ENCODE measurements at regions not wholly inside any gene's neighbourhood (a gene's known extent, or its start where the extent isn't known, plus 50 kb on each side); places are given as distances from the start of the nearest gene placed in this dataset.

DNA sequence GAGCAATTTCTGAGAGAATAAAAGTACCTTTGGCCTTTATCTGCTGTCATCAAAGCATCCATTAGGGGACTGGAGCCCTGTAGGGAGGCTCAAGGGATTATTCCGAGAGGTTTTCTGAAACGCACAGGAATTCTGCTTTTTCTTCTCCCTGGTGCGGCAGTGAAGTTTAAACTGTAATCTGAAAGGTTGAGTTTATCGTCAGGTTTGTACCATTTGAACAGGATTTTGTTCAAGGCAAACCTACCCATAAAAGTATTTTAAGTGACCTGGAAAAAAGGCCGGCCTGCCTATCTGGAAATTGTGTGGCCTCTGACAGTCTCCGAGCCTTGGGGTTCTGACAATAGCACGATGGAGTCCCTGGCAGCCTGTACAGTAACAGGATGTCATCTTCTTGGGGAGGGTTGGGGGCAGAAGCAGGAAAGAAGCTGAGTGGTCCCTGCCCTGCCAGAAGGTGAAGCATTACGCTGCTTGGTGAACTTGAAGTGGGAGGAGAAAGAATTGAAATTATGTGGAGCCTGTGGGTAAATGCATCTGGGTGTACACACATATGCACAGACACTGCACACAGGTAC lies 272.0 kb downstream of the CYRIA start:
- no peak for DNase-seq
- Histone ChIP-seq H2AFZ (ENCODE audit: low read depth) (no peak overlapping the region), H4K20me1 (ENCODE audit: insufficient read depth) (no peaks in the 10 kb centered on the region), H3K9ac (no peak overlapping the region), H3K4me3 (ENCODE audit: low read depth in 2 of 2, low read length in 1 of 2) (no peak overlapping the region), H3K4me2 (no peak overlapping the region), H3K4me1 (ENCODE audit: control insufficient read depth in 1 of 2, insufficient read depth in 2 of 2, low read depth in 1 of 2, low read length in 1 of 2) (peaks cover 0 to 26% of the 10 kb centered on the region in 2 experiments; a peak in 2 of 4 replicates), H3K36me3 (replicated peaks in 1 of 2; ENCODE audit: control insufficient read depth in 1 of 2, insufficient read depth in 2 of 2, low read length in 1 of 2) (no peaks in the 10 kb centered on the region), H3K79me2 (ENCODE audit: insufficient read depth) (no peaks in the 10 kb centered on the region), H3K27me3 (ENCODE audit: insufficient read depth) (no peaks in the 10 kb centered on the region), H3K9me3 (no peaks in the 10 kb centered on the region), H3K9me2 (no peaks in the 10 kb centered on the region), H3F3A (replicated peaks; ENCODE audit: insufficient read depth) (no peaks in the 10 kb centered on the region), H3K27ac (ENCODE audit: low read depth in 2 of 2, low read length in 1 of 2) (peak overlapping the region in 1 of 2 experiments; percentile 73; a peak in 2 of 4 replicates)
- ChIA-PET CTCF (interaction anchor here (0.8 to 1.3 kb wide), 4 partner anchors 13 to 453 kb away, joined by 3 to 4 read pairs (median 4); partner anchors contain the start of gene MYCN), POLR2A (no interaction called here)
- TF ChIP-seq, protein P1, sequence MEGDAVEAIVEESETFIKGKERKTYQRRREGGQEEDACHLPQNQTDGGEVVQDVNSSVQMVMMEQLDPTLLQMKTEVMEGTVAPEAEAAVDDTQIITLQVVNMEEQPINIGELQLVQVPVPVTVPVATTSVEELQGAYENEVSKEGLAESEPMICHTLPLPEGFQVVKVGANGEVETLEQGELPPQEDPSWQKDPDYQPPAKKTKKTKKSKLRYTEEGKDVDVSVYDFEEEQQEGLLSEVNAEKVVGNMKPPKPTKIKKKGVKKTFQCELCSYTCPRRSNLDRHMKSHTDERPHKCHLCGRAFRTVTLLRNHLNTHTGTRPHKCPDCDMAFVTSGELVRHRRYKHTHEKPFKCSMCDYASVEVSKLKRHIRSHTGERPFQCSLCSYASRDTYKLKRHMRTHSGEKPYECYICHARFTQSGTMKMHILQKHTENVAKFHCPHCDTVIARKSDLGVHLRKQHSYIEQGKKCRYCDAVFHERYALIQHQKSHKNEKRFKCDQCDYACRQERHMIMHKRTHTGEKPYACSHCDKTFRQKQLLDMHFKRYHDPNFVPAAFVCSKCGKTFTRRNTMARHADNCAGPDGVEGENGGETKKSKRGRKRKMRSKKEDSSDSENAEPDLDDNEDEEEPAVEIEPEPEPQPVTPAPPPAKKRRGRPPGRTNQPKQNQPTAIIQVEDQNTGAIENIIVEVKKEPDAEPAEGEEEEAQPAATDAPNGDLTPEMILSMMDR (IDR thresholded peaks at IDR 0.05), result no peak
- TF ChIP-seq MXI1 (IDR thresholded peaks at IDR 0.05; ENCODE audit: low read depth, low read length), result no peak
- TF ChIP-seq, protein P2, sequence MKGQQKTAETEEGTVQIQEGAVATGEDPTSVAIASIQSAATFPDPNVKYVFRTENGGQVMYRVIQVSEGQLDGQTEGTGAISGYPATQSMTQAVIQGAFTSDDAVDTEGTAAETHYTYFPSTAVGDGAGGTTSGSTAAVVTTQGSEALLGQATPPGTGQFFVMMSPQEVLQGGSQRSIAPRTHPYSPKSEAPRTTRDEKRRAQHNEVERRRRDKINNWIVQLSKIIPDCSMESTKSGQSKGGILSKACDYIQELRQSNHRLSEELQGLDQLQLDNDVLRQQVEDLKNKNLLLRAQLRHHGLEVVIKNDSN (IDR thresholded peaks at IDR 0.05; ENCODE audit: borderline replicate concordance, low read depth), result no peak
- TF ChIP-seq NFIC (IDR thresholded peaks at IDR 0.05; ENCODE audit: borderline replicate concordance), result no peak
- no peak for TF ChIP-seq GABPA (IDR thresholded peaks at IDR 0.05; ENCODE audit: low read depth)
- TF ChIP-seq ELF1 (IDR thresholded peaks at IDR 0.05), result no peak
- TF ChIP-seq SMC3 (IDR thresholded peaks at IDR 0.05; ENCODE audit: low read depth, low read length), result no peak
- TF ChIP-seq JUND (IDR thresholded peaks at IDR 0.05), result no peak
- no peak for TF ChIP-seq EP300 (IDR thresholded peaks at IDR 0.05; ENCODE audit: borderline replicate concordance in 1 of 2, low read depth in 1 of 2, low read length in 1 of 2)
- no peak for TF ChIP-seq EZH2phosphoT487 (IDR thresholded peaks at IDR 0.05; ENCODE audit: borderline replicate concordance, low read depth)
- no peak for TF ChIP-seq YY1 (IDR thresholded peaks at IDR 0.05; ENCODE audit: low read depth)
- whole genome bisulfite sequencing (ENCODE audit: low lambda C conversion rate), result 51% methylated on average over 8 of the region's 8 CpGs

DNA sequence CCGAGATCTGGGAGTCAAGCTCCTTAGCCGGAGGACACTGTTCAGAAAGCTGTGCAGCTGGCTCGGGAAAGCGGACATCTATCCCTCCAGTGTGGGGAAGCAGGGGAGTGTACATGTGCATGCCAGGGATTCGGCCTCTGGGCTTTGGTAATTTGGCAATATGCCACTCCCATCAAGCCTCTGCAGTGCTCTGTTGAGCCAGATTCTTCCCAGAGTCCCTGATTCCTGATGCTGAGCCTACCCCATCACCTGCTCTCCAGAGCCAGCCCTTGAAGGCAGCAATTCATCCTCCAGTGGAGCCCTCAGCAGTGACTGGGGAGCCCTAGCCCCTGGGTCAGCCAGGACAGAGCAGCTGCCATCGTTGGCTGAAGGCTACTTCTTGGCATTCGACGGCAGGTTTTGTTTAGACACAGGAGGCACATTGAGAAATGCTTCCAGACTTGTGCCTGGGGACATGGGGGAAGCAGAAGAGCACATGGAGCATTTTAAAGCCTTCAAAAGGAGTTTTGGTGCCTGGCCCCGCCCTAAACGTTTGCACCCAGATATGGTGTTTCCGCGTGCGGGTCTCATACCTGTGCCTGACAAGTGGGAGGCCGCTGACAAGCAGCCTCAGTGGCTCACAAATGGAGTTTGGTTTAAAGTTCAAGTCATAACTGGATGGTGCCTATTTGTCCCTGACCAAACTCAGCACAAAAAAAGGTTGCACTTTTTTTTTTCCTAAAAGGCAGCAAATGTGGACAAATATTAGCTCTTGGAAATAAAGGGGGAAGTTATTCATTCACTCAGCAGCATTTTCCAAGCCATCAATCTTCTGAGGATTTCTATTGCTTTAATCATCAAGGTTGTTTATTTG lies 272.8 kb downstream of the CYRIA start:
- Histone ChIP-seq H3K4me1 (ENCODE audit: control insufficient read depth in 1 of 2, insufficient read depth in 2 of 2, low read depth in 1 of 2, low read length in 1 of 2) (peaks cover 0 to 26% of the 10 kb centered on the region in 2 experiments; a peak in 2 of 4 replicates), H3K27me3 (ENCODE audit: insufficient read depth) (no peaks in the 10 kb centered on the region), H3K36me3 (replicated peaks in 1 of 2; ENCODE audit: control insufficient read depth in 1 of 2, insufficient read depth in 2 of 2, low read length in 1 of 2) (no peaks in the 10 kb centered on the region), H3K9ac (no peak overlapping the region), H4K20me1 (ENCODE audit: insufficient read depth) (no peaks in the 10 kb centered on the region), H3K79me2 (ENCODE audit: insufficient read depth) (no peaks in the 10 kb centered on the region), H3F3A (replicated peaks; ENCODE audit: insufficient read depth) (no peaks in the 10 kb centered on the region), H3K9me2 (no peaks in the 10 kb centered on the region), H3K27ac (ENCODE audit: low read depth in 2 of 2, low read length in 1 of 2) (peak overlapping the region in 1 of 2 experiments; percentile 73; a peak in 2 of 4 replicates), H3K4me2 (no peak overlapping the region), H3K4me3 (ENCODE audit: low read depth in 2 of 2, low read length in 1 of 2) (no peak overlapping the region), H3K9me3 (no peaks in the 10 kb centered on the region), H2AFZ (ENCODE audit: low read depth) (no peak overlapping the region)
- 26% methylated on average over 13 of the region's 14 CpGs for WGBS (ENCODE audit: low lambda C conversion rate)
- POLR2A ChIA-PET, result interaction anchor here (0.6 kb wide), 1 partner anchor 100 kb away, joined by 3 read pairs; no protein-coding TSS in a partner anchor
- CTCF ChIA-PET, result interaction anchor here (0.6 to 1.4 kb wide), 9 partner anchors 10 to 892 kb away, joined by 3 to 4 read pairs (median 3); partner anchors contain the start of gene MYCN
- DNase-seq, result peak; percentile 87
- TF ChIP-seq FOSL2 (IDR thresholded peaks at IDR 0.05; ENCODE audit: borderline replicate concordance, low read depth) (no peak), NFIC (IDR thresholded peaks at IDR 0.05; ENCODE audit: borderline replicate concordance) (no peak), GABPA (IDR thresholded peaks at IDR 0.05; ENCODE audit: low read depth) (no peak), MEF2A (IDR thresholded peaks at IDR 0.05; ENCODE audit: borderline replicate concordance, low read depth) (no peak), NRF1 (IDR thresholded peaks at IDR 0.05; ENCODE audit: low read depth, low read length) (no peak), RXRA (IDR thresholded peaks at IDR 0.05; ENCODE audit: borderline replicate concordance, low read depth) (no peak), ELF1 (IDR thresholded peaks at IDR 0.05) (no peak), MXI1 (IDR thresholded peaks at IDR 0.05; ENCODE audit: low read depth, low read length) (peak; percentile 60), TCF12 (IDR thresholded peaks at IDR 0.05) (peak; percentile 19; the same call in 1 of the 2 replicates), YY1 (IDR thresholded peaks at IDR 0.05; ENCODE audit: low read depth) (no peak), FOXJ3 (CRISPR knock-in tag; IDR thresholded peaks at IDR 0.05) (peak; percentile 81), POLR2AphosphoS5 (IDR thresholded peaks at IDR 0.05; ENCODE audit: low read depth, low read length) (no peak), SMC3 (IDR thresholded peaks at IDR 0.05; ENCODE audit: low read depth, low read length) (no peak; the same call in 1 of the 2 replicates)
- TF ChIP-seq, protein P3, sequence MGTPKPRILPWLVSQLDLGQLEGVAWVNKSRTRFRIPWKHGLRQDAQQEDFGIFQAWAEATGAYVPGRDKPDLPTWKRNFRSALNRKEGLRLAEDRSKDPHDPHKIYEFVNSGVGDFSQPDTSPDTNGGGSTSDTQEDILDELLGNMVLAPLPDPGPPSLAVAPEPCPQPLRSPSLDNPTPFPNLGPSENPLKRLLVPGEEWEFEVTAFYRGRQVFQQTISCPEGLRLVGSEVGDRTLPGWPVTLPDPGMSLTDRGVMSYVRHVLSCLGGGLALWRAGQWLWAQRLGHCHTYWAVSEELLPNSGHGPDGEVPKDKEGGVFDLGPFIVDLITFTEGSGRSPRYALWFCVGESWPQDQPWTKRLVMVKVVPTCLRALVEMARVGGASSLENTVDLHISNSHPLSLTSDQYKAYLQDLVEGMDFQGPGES (IDR thresholded peaks at IDR 0.05; ENCODE audit: low read depth, low read length), result no peak; the same call in 1 of the 2 replicates
- TF ChIP-seq, protein P4, sequence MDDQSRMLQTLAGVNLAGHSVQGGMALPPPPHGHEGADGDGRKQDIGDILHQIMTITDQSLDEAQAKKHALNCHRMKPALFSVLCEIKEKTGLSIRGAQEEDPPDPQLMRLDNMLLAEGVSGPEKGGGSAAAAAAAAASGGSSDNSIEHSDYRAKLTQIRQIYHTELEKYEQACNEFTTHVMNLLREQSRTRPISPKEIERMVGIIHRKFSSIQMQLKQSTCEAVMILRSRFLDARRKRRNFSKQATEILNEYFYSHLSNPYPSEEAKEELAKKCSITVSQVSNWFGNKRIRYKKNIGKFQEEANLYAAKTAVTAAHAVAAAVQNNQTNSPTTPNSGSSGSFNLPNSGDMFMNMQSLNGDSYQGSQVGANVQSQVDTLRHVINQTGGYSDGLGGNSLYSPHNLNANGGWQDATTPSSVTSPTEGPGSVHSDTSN (IDR thresholded peaks at IDR 0.05), result no peak
- TF ChIP-seq, protein P5, sequence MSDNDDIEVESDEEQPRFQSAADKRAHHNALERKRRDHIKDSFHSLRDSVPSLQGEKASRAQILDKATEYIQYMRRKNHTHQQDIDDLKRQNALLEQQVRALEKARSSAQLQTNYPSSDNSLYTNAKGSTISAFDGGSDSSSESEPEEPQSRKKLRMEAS (IDR thresholded peaks at IDR 0.05; ENCODE audit: low read depth), result no peak
